GM13977 (cell line): ENCODE measurements at regions not wholly inside any gene's neighbourhood (a gene's known extent, or its start where the extent isn't known, plus 50 kb on each side); places are given as distances from the start of the nearest gene placed in this dataset.

Experiments used
- DNase-seq: peaks from one replicate; pipeline ENCODE4 v3.0.0; 2012; ENCODE audit warnings: low spot score
- CTCF ChIP-seq: IDR thresholded peaks from 2 replicates; pipeline ENCODE4 v1.5.1; 2012; ENCODE audit warnings: mild to moderate bottlenecking, control low read depth; ENCODE audit not compliant: insufficient read depth; ENCODE audit errors: extremely low read depth, missing control alignments
- in situ Hi-C: fragments of 300-500 bp; cut with MboI; formaldehyde crosslinking; loops from one replicate; pipeline ENCODE4 v1.12.0; 2022; ENCODE audit warnings: low sequenced_read_pairs, low pct_unique_long_range_greater_than_20kb, mixed read lengths, inconsistent platforms; ENCODE audit not compliant: unreplicated experiment

- in situ Hi-C loops: no loop called here
- DNase-seq: no peak
- TF ChIP-seq CTCF: no peak
Measured at GRCh38 chr14:104390941-104391901, 188.3 kb upstream of the C14orf180 start.

- in situ Hi-C loops: no loop called here
- TF ChIP-seq CTCF: no peak
- DNase-seq: no peak
Measured at GRCh38 chr14:104392001-104392395, 187.6 kb upstream of the C14orf180 start.

- TF ChIP-seq CTCF: no peak
- in situ Hi-C loops: no loop called here
- DNase-seq: no peak
Measured at GRCh38 chr14:104392396-104393198, 187.0 kb upstream of the C14orf180 start.

GRCh38 chr14:104393199-104393897, 186.2 kb upstream of the C14orf180 start:
- peak; percentile 12 for DNase-seq
- TF ChIP-seq CTCF: no peak
- in situ Hi-C loops: no loop called here

GRCh38 chr14:104393898-104394381, 185.6 kb upstream of the C14orf180 start:
- no peak for TF ChIP-seq CTCF
- DNase-seq: no peak
- in situ Hi-C loops: no loop called here

GRCh38 chr14:104394409-104394851, 185.1 kb upstream of the C14orf180 start:
- DNase-seq: no peak
- no peak for TF ChIP-seq CTCF
- in situ Hi-C loops: no loop called here
